ENCODE measurements at regions not wholly inside any gene's neighbourhood (a gene's known extent, or its start where the extent isn't known, plus 50 kb on each side); places are given as distances from the start of the nearest gene placed in this dataset.
A peak's percentile ranks its signal among the peaks of the same experiment; 100 is the strongest.

- DNase-seq (ENCODE audit: low read depth), result no peak
- no peak for TF ChIP-seq CTCF (IDR thresholded peaks at IDR 0.05; ENCODE audit: low read depth, low read length, missing control alignments)
- H3K4me3 ChIP-seq (ENCODE audit: low read depth, low read length), result no peak overlapping the region
- in situ Hi-C loops (cut with HindIII; ENCODE audit: low sequenced_read_pairs), result no loop called here
Observed at GRCh38 chr6:139600919-139601475, 226.5 kb upstream of the CITED2 start.

GRCh38 chr6:139600343-139600742, 225.9 kb upstream of the CITED2 start:
- no peak for DNase-seq (ENCODE audit: low read depth)
- TF ChIP-seq CTCF (IDR thresholded peaks at IDR 0.05; ENCODE audit: low read depth, low read length, missing control alignments), result no peak
- H3K4me3 ChIP-seq (ENCODE audit: low read depth, low read length), result no peak overlapping the region
- in situ Hi-C loops (cut with HindIII; ENCODE audit: low sequenced_read_pairs), result no loop called here

GRCh38 chr6:139597771-139598755, 223.6 kb upstream of the CITED2 start:
- DNase-seq (ENCODE audit: low read depth), result peak; percentile 96
- no peak overlapping the region for H3K4me3 ChIP-seq (ENCODE audit: low read depth, low read length)
- in situ Hi-C loops (cut with HindIII; ENCODE audit: low sequenced_read_pairs), result no loop called here
- TF ChIP-seq CTCF (IDR thresholded peaks at IDR 0.05; ENCODE audit: low read depth, low read length, missing control alignments), result no peak

GRCh38 chr6:139597087-139597763, 222.8 kb upstream of the CITED2 start:
- TF ChIP-seq CTCF (IDR thresholded peaks at IDR 0.05; ENCODE audit: low read depth, low read length, missing control alignments), result no peak
- in situ Hi-C loops (cut with HindIII; ENCODE audit: low sequenced_read_pairs), result no loop called here
- no peak overlapping the region for H3K4me3 ChIP-seq (ENCODE audit: low read depth, low read length)
- no peak for DNase-seq (ENCODE audit: low read depth)

GRCh38 chr6:139595183-139595582, 220.7 kb upstream of the CITED2 start:
- H3K4me3 ChIP-seq (ENCODE audit: low read depth, low read length), result no peak overlapping the region
- no peak for DNase-seq (ENCODE audit: low read depth)
- in situ Hi-C loops (cut with HindIII; ENCODE audit: low sequenced_read_pairs), result no loop called here
- TF ChIP-seq CTCF (IDR thresholded peaks at IDR 0.05; ENCODE audit: low read depth, low read length, missing control alignments), result no peak

- in situ Hi-C loops (cut with HindIII; ENCODE audit: low sequenced_read_pairs), result no loop called here
- H3K4me3 ChIP-seq (ENCODE audit: low read depth, low read length), result no peak overlapping the region
- no peak for TF ChIP-seq CTCF (IDR thresholded peaks at IDR 0.05; ENCODE audit: low read depth, low read length, missing control alignments)
- DNase-seq (ENCODE audit: low read depth), result no peak
Observed at GRCh38 chr6:139594333-139594965, 220.0 kb upstream of the CITED2 start.
